Spleen (tissue), 11 donors: ENCODE measurements at regions not wholly inside any gene's neighbourhood (a gene's known extent, or its start where the extent isn't known, plus 50 kb on each side); places are given as distances from the start of the nearest gene placed in this dataset.

Experiments
- DNase-seq: peaks from one replicate; pipeline ENCODE4 v3.0.0-alpha.2; 2020
- H3K27ac ChIP-seq, 8 donors: fragments of 200-600 bp; sonication (generic) in 7 of 8; 1 replicate in 4 of 8; 2 replicates in 4 of 8; pipeline versions ENCODE4 v1.5.0 to v1.8.0; 2016 to 2021; ENCODE audit warnings: inconsistent platforms in 4 of 8, mild to moderate bottlenecking in 4 of 8, moderate library complexity in 1 of 8
- H3K27me3 ChIP-seq, 7 donors: fragments of 200-600 bp; sonication (generic) in 6 of 7; replicated peaks in 1 of 7; 1 replicate in 4 of 7; 2 replicates in 3 of 7; pipeline versions ENCODE4 v1.5.0 to v1.8.0; 2016 to 2021; ENCODE audit warnings: inconsistent platforms in 3 of 7, mild to moderate bottlenecking in 1 of 7
- H3K36me3 ChIP-seq, 6 donors: fragments of 200-600 bp; sonication (generic) in 5 of 6; 1 replicate in 4 of 6; 2 replicates in 2 of 6; pipeline versions ENCODE4 v1.5.0 to v1.8.0; 2016 to 2021; ENCODE audit warnings: inconsistent platforms in 2 of 6
- H3K4me1 ChIP-seq, 6 donors: fragments of 200-600 bp; sonication (generic) in 5 of 6; 1 replicate in 3 of 6; 2 replicates in 3 of 6; pipeline versions ENCODE4 v1.5.0 to v1.8.0; 2016 to 2021; ENCODE audit warnings: inconsistent platforms in 3 of 6
- H3K4me3 ChIP-seq, 8 donors: fragments of 200-600 bp; sonication (generic) in 7 of 8; 1 replicate in 4 of 8; 2 replicates in 4 of 8; pipeline versions ENCODE4 v1.5.0 to v1.8.0; 2016 to 2021; ENCODE audit warnings: inconsistent platforms in 4 of 8, mild to moderate bottlenecking in 4 of 8, moderate library complexity in 2 of 8
- H3K9me3 ChIP-seq, 8 donors: fragments of 200-600 bp; sonication (generic) in 7 of 8; 1 replicate in 4 of 8; 2 replicates in 4 of 8; pipeline versions ENCODE4 v1.5.0 to v1.8.0; 2016 to 2021; ENCODE audit warnings: inconsistent platforms in 4 of 8
- POLR2A ChIP-seq, 3 donors: fragments of 450-650 bp; IDR thresholded peaks; one replicate each; pipeline ENCODE4 v1.5.1; 2017; ENCODE audit warnings: antibody characterized with exemption in 3 of 3, mild to moderate bottlenecking in 1 of 3
- POLR2AphosphoS5 ChIP-seq, 3 donors: sonication (generic); formaldehyde crosslinking; IDR thresholded peaks; one replicate each; pipeline ENCODE4 v1.5.1; 2017; ENCODE audit warnings: antibody characterized with exemption in 3 of 3
- WGBS, 5 donors: extraction: QIAGEN DNeasy Blood & Tissue Kit in 3 of 5; methylation state at CpG; one replicate each; pipeline versions ENCODE4 v1.1.5 to v1.1.7; 2013 to 2018; 5-methylcytosine and 5-hydroxymethylcytosine counted together
- intact Hi-C: fragments of 100-400 bp; cut with DNase I; formaldehyde crosslinking; loops from one replicate; pipeline ENCODE4 v1.15.0; 2023; ENCODE audit warnings: low total_unique reads
- TF ChIP-seq, protein P1 (sequence below), 11 experiments: fragments of 200-600 bp in 7 of 11; fragments of 450-650 bp in 4 of 11; sonication (generic) in 4 of 11; IDR thresholded peaks in 8 of 11; conservative IDR thresholded peaks in 3 of 11; 1 replicate in 7 of 11; 2 replicates in 4 of 11; pipeline versions ENCODE4 v1.4.0 to v1.8.0; 2016 to 2021; ENCODE audit warnings: antibody characterized with exemption in 11 of 11, inconsistent platforms in 4 of 11, mild to moderate bottlenecking in 1 of 11
- donor health status: healthy with polysubstance abuse.
- donor health status: DM: no; HTN: no; CAD: no; lungs with moderate emphysema.
- donor health status: DM: no; HTN: no; CAD: no.
- donor health status: Bipolar disorder and iron deficiency.
- donor health status: healthy.
- donor health status: DM: no; HTN: no; CAD: no.
- donor health status: DM: yes; HTN: yes; CAD: no.

DNA sequence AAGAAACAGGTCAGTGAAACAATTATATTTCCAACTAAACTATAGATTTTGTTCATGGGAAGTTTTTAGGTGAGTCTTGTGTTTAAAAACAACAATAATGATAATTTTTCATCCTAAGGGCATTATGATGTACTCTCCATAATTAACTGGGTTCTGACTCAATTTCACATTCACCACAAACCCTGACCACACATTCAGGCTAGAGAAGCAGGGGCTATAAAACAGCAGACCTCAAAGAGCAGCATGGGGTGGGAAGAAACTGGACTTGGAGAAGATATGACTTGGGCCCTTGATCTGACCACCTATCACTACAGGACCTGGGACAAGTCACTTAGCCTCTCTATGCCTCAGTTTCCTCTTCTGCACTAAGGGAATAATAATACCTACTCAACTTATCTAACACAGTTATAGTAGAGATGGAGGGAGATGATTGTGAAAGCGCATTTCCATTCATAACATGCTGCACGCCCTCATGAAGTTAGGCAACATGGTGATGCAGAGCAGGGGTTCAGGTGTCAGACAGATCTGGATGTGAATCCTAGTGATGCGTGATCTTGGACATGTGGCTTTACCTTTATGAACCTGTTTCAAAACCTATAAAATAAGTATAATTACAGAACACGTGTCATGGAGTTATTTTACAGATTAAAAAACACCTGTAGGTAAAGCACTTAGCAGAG is 63.0 kb upstream of the ACP3 start:
- DNase-seq = no peak
- Histone ChIP-seq H3K4me3 (no peak overlapping the region), H3K27ac (no peak overlapping the region), H3K27me3 (no peaks in the 10 kb centered on the region), H3K36me3 (no peaks in the 10 kb centered on the region), H3K4me1 (peaks cover 0 to 9% (median 0%) of the 10 kb centered on the region in 6 donors), H3K9me3 (no peaks in the 10 kb centered on the region)
- 66 to 87% (median 80%) methylated on average over 4 of the region's 4 CpGs for WGBS, 5 donors
- TF ChIP-seq POLR2AphosphoS5 (IDR thresholded peaks at IDR 0.05) (no peak), POLR2A (IDR thresholded peaks at IDR 0.05) (no peak)
- TF ChIP-seq, protein P1, sequence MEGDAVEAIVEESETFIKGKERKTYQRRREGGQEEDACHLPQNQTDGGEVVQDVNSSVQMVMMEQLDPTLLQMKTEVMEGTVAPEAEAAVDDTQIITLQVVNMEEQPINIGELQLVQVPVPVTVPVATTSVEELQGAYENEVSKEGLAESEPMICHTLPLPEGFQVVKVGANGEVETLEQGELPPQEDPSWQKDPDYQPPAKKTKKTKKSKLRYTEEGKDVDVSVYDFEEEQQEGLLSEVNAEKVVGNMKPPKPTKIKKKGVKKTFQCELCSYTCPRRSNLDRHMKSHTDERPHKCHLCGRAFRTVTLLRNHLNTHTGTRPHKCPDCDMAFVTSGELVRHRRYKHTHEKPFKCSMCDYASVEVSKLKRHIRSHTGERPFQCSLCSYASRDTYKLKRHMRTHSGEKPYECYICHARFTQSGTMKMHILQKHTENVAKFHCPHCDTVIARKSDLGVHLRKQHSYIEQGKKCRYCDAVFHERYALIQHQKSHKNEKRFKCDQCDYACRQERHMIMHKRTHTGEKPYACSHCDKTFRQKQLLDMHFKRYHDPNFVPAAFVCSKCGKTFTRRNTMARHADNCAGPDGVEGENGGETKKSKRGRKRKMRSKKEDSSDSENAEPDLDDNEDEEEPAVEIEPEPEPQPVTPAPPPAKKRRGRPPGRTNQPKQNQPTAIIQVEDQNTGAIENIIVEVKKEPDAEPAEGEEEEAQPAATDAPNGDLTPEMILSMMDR (IDR thresholded peaks at IDR 0.05 in 8 of 11, conservative IDR thresholded peaks at IDR 0.05 in 3 of 11) = no peak
- intact Hi-C loops = loop anchor here (5.0 kb wide), 1 partner anchor 88 kb away; no protein-coding TSS in a partner anchor

DNA sequence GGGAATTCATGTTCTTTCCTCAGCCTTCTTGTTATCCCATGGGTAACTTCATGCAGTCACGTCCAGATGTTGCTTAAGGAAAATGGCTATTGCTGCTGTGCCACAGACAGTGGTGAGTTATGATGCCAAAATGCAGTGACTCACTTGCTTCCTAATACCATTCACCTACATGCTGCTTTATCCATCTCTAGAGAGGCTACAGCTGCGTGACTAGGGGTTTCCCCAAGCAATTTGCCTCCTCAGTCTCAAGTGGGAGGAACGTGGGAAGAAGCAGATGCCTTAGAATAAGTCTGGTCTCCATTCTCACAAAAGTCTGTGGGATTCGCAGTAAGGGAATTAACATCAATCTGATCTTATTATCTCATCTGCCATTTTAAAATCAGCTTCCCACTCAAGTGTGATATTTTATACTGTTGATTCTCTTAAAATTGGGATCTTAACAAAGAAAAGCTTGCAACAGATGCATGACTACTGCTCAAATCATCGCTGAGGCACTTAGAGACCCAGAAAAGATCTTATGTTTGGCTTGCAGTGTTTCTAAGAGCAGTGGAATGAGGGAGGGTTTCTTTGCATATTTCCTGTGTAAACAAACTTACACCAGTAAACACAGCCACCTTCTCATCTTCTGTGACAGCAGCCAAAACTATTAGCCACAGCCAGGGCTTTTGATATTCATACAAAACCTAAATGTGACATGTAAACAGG is 62.0 kb upstream of the ACP3 start:
- H3K36me3 ChIP-seq = no peaks in the 10 kb centered on the region
- peaks cover 0 to 9% (median 0%) of the 10 kb centered on the region in 6 donors for H3K4me1 ChIP-seq
- H3K27me3 ChIP-seq = no peaks in the 10 kb centered on the region
- 57 to 67% (median 66%) methylated on average over 5 of the region's 5 CpGs for WGBS, 5 donors
- intact Hi-C loops = no loop called here
- no peaks in the 10 kb centered on the region for H3K9me3 ChIP-seq
- no peak overlapping the region for H3K4me3 ChIP-seq
- TF ChIP-seq, protein P1 (IDR thresholded peaks at IDR 0.05 in 8 of 11, conservative IDR thresholded peaks at IDR 0.05 in 3 of 11) = no peak
- no peak for TF ChIP-seq POLR2AphosphoS5 (IDR thresholded peaks at IDR 0.05)
- DNase-seq = no peak
- H3K27ac ChIP-seq = no peak overlapping the region

DNA sequence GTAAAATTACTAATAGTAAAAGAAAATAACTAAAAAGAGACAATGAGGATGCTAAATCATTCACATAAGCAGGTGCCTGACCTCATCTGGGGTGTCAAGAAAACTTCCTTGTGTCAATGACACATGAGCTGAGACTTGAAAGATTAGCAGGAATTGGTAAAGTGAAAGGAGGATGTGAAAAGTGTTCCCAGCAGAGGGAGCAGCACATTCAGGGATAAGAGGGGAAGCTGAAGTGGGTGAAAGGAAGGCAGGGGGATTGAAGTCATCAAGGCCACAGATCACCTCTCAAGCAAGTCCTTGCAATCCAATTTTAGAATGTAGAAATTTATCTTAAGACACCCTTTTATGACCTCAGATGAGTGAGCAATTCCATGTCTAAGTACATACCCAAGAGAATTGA is 60.2 kb upstream of the ACP3 start:
- intact Hi-C loops = no loop called here
- H3K27ac ChIP-seq = no peak overlapping the region
- no peak for DNase-seq

DNA sequence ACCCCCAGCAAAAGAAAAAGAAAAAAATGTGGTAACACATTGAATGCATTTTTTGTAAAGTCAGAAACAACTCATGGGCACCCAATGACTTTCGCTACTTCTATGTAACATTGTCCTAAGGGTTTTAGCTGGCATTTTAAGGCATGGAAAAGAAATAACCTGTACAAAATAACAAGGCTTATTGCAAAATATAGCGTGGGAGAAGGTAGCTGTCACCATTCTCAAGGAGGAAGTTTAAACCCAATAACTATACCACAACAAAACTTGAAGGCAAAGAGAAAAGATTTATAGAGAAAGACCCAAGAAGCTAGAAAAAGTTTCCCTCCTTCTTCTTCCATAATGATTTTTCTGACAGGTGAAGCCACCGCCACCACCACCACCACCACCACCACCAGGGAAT is 55.7 kb upstream of the ACP3 start:
- Histone ChIP-seq H3K9me3 (no peaks in the 10 kb centered on the region), H3K27me3 (no peaks in the 10 kb centered on the region), H3K27ac (peak overlapping the region in 1 of 8 donors; percentile 45), H3K36me3 (no peaks in the 10 kb centered on the region), H3K4me1 (peaks cover 0 to 9% (median 0%) of the 10 kb centered on the region in 6 donors), H3K4me3 (no peak overlapping the region)
- 56 to 72% (median 64%) methylated on average over 3 of the region's 3 CpGs for WGBS, 5 donors
- TF ChIP-seq POLR2AphosphoS5 (IDR thresholded peaks at IDR 0.05) (no peak), POLR2A (IDR thresholded peaks at IDR 0.05) (no peak)
- TF ChIP-seq, protein P1 (IDR thresholded peaks at IDR 0.05 in 8 of 11, conservative IDR thresholded peaks at IDR 0.05 in 3 of 11) = no peak
- intact Hi-C loops = no loop called here
- DNase-seq = no peak

More for the DNA sequence above, 60.2 kb upstream of the ACP3 start:
- H3K4me1 ChIP-seq = peaks cover 0 to 9% (median 0%) of the 10 kb centered on the region in 6 donors
- H3K9me3 ChIP-seq = no peaks in the 10 kb centered on the region
- H3K27me3 ChIP-seq = no peaks in the 10 kb centered on the region
- TF ChIP-seq, protein P1 (IDR thresholded peaks at IDR 0.05 in 8 of 11, conservative IDR thresholded peaks at IDR 0.05 in 3 of 11) = peak in 6 of 11 experiments; percentile 9 to 24 (median 18)
- no peak for TF ChIP-seq POLR2A (IDR thresholded peaks at IDR 0.05)
- TF ChIP-seq POLR2AphosphoS5 (IDR thresholded peaks at IDR 0.05) = no peak
- no peak overlapping the region for H3K4me3 ChIP-seq
- no peaks in the 10 kb centered on the region for H3K36me3 ChIP-seq
